ENCODE measurements at regions not wholly inside any gene's neighbourhood (a gene's known extent, or its start where the extent isn't known, plus 50 kb on each side); places are given as distances from the start of the nearest gene placed in this dataset.

DNA sequence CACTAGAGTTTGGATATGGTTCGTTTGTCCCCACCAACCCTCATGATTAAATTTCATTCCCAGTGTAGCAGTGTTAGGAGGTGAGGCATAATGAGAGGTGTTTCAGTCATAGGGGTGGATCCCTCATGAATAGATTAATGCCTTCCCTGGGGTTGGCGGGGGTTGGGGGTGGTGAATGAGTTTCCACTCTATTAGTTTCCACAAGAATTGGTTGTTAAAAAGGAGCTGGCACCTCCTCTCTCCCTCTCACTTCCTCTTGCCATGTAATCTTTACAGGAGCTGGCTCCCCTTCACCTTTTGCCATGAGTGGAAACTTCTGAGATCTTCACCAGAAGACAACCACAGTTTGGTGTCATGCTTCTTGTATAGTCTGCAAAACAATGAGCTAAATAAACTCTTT, 333.7 kb downstream of the ENC1 start:
- ChIA-PET CTCF (no interaction called here), POLR2A (no interaction called here)
- H3K4me3 Mint-ChIP-seq: no peak overlapping the region

DNA sequence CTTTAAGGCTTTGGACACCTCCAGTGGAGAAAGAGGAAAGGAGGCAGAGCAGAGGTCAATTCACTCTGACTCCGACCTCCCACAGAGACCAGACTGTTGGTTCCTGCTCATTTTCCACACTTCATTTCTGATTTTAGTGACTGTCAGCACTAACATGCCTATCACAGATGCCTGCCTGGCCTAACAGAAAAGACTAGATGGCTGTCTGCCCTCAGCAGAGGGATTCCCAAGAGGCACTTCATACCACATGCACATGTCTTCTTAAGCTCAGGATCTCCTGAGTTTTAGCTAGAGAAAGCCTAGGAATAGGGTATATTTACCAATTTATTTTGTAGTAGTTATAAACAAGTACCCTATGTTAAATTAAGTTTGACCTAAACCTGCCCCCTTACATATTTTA, 336.0 kb downstream of the ENC1 start:
- no peak for DNase-seq
- ATAC-seq: no peak
- H3K4me1 ChIP-seq (ENCODE audit: control insufficient read depth in 2 of 2, insufficient read depth in 2 of 2, low read length in 2 of 2): no peaks in the 10 kb centered on the region
- H3K27me3 ChIP-seq (ENCODE audit: control insufficient read depth in 2 of 2, insufficient read depth in 2 of 2, low read length in 2 of 2): no peaks in the 10 kb centered on the region
- CTCF ChIA-PET: no interaction called here
- Mint-ChIP-seq H3K36me3 (no peaks in the 10 kb centered on the region), H3K27me3 (peaks cover 0 to 5% (median 2%) of the 10 kb centered on the region in 5 donors), H3K4me3 (no peak overlapping the region), H3K4me1 (no peaks in the 10 kb centered on the region), H3K27ac (no peak overlapping the region), H3K9me3 (peaks cover 0 to 2% (median 0%) of the 10 kb centered on the region in 11 donors)
- no peak overlapping the region for H3K27ac ChIP-seq (ENCODE audit: low read depth, low read length)
- H3K4me3 ChIP-seq (ENCODE audit: low read length): no peak overlapping the region
- intact Hi-C loops (cut with micrococcal nuclease): no loop called here
- H3K36me3 ChIP-seq (ENCODE audit: control insufficient read depth in 2 of 3, insufficient read depth in 3 of 3, low read length in 3 of 3): no peaks in the 10 kb centered on the region
- POLR2A ChIA-PET: no interaction called here
- no peaks in the 10 kb centered on the region for H3K9me3 ChIP-seq (ENCODE audit: control insufficient read depth in 2 of 3, low read length in 3 of 3)

More for the DNA sequence above, 333.7 kb downstream of the ENC1 start:
- intact Hi-C loops (cut with micrococcal nuclease): no loop called here
- Mint-ChIP-seq H3K9me3 (no peaks in the 10 kb centered on the region), H3K27ac (no peak overlapping the region), H3K4me1 (no peaks in the 10 kb centered on the region), H3K36me3 (no peaks in the 10 kb centered on the region), H3K27me3 (peaks cover 0 to 14% (median 6%) of the 10 kb centered on the region in 5 donors)
- DNase-seq (no peak), ATAC-seq (no peak)
- H3K36me3 ChIP-seq (ENCODE audit: control insufficient read depth in 2 of 3, insufficient read depth in 3 of 3, low read length in 3 of 3): no peaks in the 10 kb centered on the region
- H3K27me3 ChIP-seq (ENCODE audit: control insufficient read depth in 2 of 2, insufficient read depth in 2 of 2, low read length in 2 of 2): no peaks in the 10 kb centered on the region
- H3K9me3 ChIP-seq (ENCODE audit: control insufficient read depth in 2 of 3, low read length in 3 of 3): no peaks in the 10 kb centered on the region
- no peak overlapping the region for H3K27ac ChIP-seq (ENCODE audit: low read depth, low read length)
- no peaks in the 10 kb centered on the region for H3K4me1 ChIP-seq (ENCODE audit: control insufficient read depth in 2 of 2, insufficient read depth in 2 of 2, low read length in 2 of 2)
- no peak overlapping the region for H3K4me3 ChIP-seq (ENCODE audit: low read length)

DNA sequence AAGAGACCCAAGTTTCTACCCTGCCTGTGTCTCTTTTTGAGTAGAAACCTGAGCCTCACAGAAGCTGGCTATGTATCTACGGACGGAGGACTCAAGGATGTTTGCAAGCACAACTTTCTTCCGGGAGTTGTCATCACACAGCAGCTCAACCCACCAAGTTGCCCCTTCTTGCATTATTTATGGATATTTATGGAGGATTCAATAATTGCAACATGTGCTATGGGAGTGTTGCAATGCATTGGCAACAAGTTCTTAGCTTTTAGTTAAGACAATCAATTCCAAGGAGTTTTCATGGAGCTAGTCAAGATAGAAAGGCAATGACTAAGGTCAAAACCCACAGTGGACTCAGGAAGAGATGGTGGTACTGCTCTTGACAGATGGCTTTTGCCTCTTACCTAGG, 336.9 kb downstream of the ENC1 start:
- no peak overlapping the region for H3K4me3 ChIP-seq (ENCODE audit: low read length)
- H3K36me3 ChIP-seq (ENCODE audit: control insufficient read depth in 2 of 3, insufficient read depth in 3 of 3, low read length in 3 of 3): no peaks in the 10 kb centered on the region
- no peak overlapping the region for H3K4me3 Mint-ChIP-seq
- DNase-seq (no peak), ATAC-seq (no peak)
- no peaks in the 10 kb centered on the region for H3K36me3 Mint-ChIP-seq
- H3K27ac Mint-ChIP-seq: no peak overlapping the region
- no peak overlapping the region for H3K27ac ChIP-seq (ENCODE audit: low read depth, low read length)
- H3K9me3 Mint-ChIP-seq: peaks cover 0 to 2% (median 0%) of the 10 kb centered on the region in 11 donors
- ChIA-PET POLR2A (no interaction called here), CTCF (interaction anchor here (0.6 kb wide), 1 partner anchor 397 kb away, joined by 3 read pairs; no protein-coding TSS in a partner anchor)
- no peaks in the 10 kb centered on the region for H3K9me3 ChIP-seq (ENCODE audit: control insufficient read depth in 2 of 3, low read length in 3 of 3)
- intact Hi-C loops (cut with micrococcal nuclease): no loop called here
- no peaks in the 10 kb centered on the region for H3K27me3 ChIP-seq (ENCODE audit: control insufficient read depth in 2 of 2, insufficient read depth in 2 of 2, low read length in 2 of 2)
- H3K4me1 ChIP-seq (ENCODE audit: control insufficient read depth in 2 of 2, insufficient read depth in 2 of 2, low read length in 2 of 2): no peaks in the 10 kb centered on the region
- no peaks in the 10 kb centered on the region for H3K4me1 Mint-ChIP-seq
- H3K27me3 Mint-ChIP-seq: peaks cover 0 to 5% (median 0%) of the 10 kb centered on the region in 5 donors

DNA sequence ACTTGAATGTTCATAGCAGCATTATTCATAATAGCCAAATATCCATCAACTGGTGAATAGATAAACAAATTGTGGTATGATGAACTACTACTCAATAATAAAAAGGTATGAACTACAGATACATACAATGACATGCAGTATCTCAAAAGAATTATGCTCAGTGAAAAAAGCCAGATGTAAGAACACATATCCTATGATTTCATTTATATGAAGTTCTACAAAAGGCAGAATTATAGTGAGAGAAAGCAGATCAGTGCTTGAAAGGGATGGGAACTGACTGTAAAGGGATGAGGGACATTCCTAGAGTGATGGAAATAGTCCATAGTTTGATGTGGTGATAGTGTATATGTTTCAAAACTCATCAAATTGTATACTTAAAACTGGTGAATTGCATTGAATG, 339.0 kb downstream of the ENC1 start:
- Mint-ChIP-seq H3K4me3 (no peak overlapping the region), H3K9me3 (peaks cover 0 to 2% (median 0%) of the 10 kb centered on the region in 11 donors), H3K27me3 (peaks cover 0 to 5% (median 4%) of the 10 kb centered on the region in 5 donors), H3K36me3 (no peaks in the 10 kb centered on the region), H3K4me1 (no peaks in the 10 kb centered on the region), H3K27ac (no peak overlapping the region)
- Histone ChIP-seq H3K27me3 (ENCODE audit: control insufficient read depth in 2 of 2, insufficient read depth in 2 of 2, low read length in 2 of 2) (no peaks in the 10 kb centered on the region), H3K9me3 (ENCODE audit: control insufficient read depth in 2 of 3, low read length in 3 of 3) (no peaks in the 10 kb centered on the region), H3K4me1 (ENCODE audit: control insufficient read depth in 2 of 2, insufficient read depth in 2 of 2, low read length in 2 of 2) (no peaks in the 10 kb centered on the region), H3K4me3 (ENCODE audit: low read length) (no peak overlapping the region), H3K36me3 (ENCODE audit: control insufficient read depth in 2 of 3, insufficient read depth in 3 of 3, low read length in 3 of 3) (no peaks in the 10 kb centered on the region), H3K27ac (ENCODE audit: low read depth, low read length) (no peak overlapping the region)
- ATAC-seq: no peak
- intact Hi-C loops (cut with micrococcal nuclease): no loop called here
- ChIA-PET POLR2A (no interaction called here), CTCF (no interaction called here)
- DNase-seq: no peak

DNA sequence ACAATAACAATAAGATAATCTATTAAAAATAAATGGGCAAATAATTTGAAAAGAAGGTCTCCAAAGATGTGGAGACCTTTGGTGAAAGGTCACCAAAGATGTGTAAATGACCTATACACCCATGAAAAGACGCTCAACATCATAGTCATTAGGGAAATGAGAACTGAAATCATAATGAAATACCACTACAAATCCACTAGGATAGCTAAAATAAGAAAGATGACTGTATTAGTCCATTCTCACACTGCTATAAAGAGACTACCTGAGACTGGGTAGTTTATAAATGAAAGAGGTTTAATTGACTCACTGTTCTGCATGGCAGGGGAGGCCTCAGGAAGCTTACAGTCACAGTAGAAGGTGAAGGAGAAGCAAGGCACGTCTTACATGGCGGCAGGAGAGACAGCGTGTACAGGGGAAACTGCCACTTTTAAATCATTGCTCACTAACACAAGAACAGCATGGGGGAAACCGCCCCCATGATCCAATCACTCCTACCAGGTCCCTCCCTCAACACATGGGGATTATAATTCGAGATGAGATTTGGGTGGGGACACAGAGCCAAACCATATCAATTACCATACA, 339.6 kb downstream of the ENC1 start:
- intact Hi-C loops (cut with micrococcal nuclease): no loop called here
- Mint-ChIP-seq H3K36me3 (no peaks in the 10 kb centered on the region), H3K4me3 (no peak overlapping the region)

DNA sequence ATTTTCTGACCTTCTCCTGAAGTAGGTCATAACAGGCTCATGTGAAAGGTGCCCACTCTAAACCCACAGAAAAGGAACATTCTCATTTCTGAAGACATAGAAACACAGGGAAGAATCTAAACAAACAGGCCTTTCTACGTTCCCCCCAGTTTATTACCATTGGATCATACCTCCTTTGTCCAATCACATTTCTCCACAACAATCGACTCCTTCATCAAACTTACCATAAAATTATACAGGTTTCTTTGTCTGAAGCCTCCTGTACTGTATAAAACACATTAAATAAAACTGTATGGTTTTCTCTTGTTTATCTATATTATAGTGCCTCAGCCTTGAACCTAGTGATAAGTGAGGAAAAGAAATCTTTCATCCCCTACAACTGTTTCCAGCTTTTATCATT, 340.7 kb downstream of the ENC1 start:
- no peaks in the 10 kb centered on the region for H3K27me3 ChIP-seq (ENCODE audit: control insufficient read depth in 2 of 2, insufficient read depth in 2 of 2, low read length in 2 of 2)
- no peaks in the 10 kb centered on the region for H3K9me3 ChIP-seq (ENCODE audit: control insufficient read depth in 2 of 3, low read length in 3 of 3)
- intact Hi-C loops (cut with micrococcal nuclease): loop anchor here in 1 of 2 donors (10.0 kb wide), 1 partner anchor 345 kb away; the partner anchor contains the start of gene ENC1
- H3K27ac ChIP-seq (ENCODE audit: low read depth, low read length): no peak overlapping the region
- Mint-ChIP-seq H3K27me3 (peaks cover 0 to 5% (median 4%) of the 10 kb centered on the region in 5 donors), H3K4me1 (no peaks in the 10 kb centered on the region), H3K36me3 (no peaks in the 10 kb centered on the region), H3K9me3 (peaks cover 0 to 2% (median 0%) of the 10 kb centered on the region in 11 donors), H3K27ac (no peak overlapping the region), H3K4me3 (no peak overlapping the region)
- no peaks in the 10 kb centered on the region for H3K36me3 ChIP-seq (ENCODE audit: control insufficient read depth in 2 of 3, insufficient read depth in 3 of 3, low read length in 3 of 3)
- ATAC-seq (no peak), DNase-seq (no peak)
- ChIA-PET POLR2A (no interaction called here), CTCF (no interaction called here)
- H3K4me3 ChIP-seq (ENCODE audit: low read length): no peak overlapping the region
- H3K4me1 ChIP-seq (ENCODE audit: control insufficient read depth in 2 of 2, insufficient read depth in 2 of 2, low read length in 2 of 2): no peaks in the 10 kb centered on the region

More for the DNA sequence above, 339.6 kb downstream of the ENC1 start:
- Mint-ChIP-seq H3K27me3 (peaks cover 0 to 5% (median 4%) of the 10 kb centered on the region in 5 donors), H3K9me3 (peaks cover 0 to 2% (median 0%) of the 10 kb centered on the region in 11 donors), H3K27ac (no peak overlapping the region), H3K4me1 (no peaks in the 10 kb centered on the region)
- ChIA-PET POLR2A (no interaction called here), CTCF (no interaction called here)
- H3K9me3 ChIP-seq (ENCODE audit: control insufficient read depth in 2 of 3, low read length in 3 of 3): no peaks in the 10 kb centered on the region
- no peak overlapping the region for H3K4me3 ChIP-seq (ENCODE audit: low read length)
- H3K4me1 ChIP-seq (ENCODE audit: control insufficient read depth in 2 of 2, insufficient read depth in 2 of 2, low read length in 2 of 2): no peaks in the 10 kb centered on the region
- no peaks in the 10 kb centered on the region for H3K27me3 ChIP-seq (ENCODE audit: control insufficient read depth in 2 of 2, insufficient read depth in 2 of 2, low read length in 2 of 2)
- no peaks in the 10 kb centered on the region for H3K36me3 ChIP-seq (ENCODE audit: control insufficient read depth in 2 of 3, insufficient read depth in 3 of 3, low read length in 3 of 3)
- DNase-seq (no peak), ATAC-seq (no peak)
- no peak overlapping the region for H3K27ac ChIP-seq (ENCODE audit: low read depth, low read length)

DNA sequence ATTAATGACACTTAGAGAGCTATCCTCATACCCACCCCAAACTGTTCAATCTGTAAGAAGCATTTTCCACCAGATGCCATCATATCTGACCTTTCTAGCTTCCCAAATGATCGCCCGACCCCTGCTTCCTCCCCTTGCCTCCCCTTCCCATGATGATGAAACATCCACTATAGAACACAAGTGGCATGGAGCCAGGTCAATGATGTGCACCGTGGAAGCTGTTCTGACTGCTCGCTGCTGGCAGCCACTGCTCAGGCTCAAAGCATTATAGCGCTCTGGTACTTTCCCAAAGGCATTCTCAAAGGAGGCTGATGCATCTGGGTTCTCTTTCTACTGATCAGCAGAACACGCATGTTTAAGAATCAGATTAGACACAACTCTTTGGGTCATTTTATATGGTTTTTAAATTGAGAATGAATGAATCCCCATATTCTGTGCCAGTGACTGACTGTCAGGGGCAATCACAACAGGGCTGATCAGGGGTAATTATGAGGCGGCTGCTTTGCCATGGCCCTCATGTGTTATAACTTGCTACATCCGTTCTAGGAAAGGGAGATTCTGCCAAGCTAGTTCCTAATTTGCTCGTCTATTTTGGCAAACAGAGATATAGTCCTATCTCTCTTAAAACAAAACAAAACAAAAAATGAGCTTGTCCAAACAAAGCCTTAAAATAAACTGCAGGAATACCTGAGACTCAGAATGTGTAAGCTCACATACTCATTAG, 343.7 kb downstream of the ENC1 start:
- H3K4me3 ChIP-seq (ENCODE audit: low read length): no peak overlapping the region
- Mint-ChIP-seq H3K27ac (no peak overlapping the region), H3K36me3 (no peaks in the 10 kb centered on the region), H3K4me3 (no peak overlapping the region), H3K9me3 (peaks cover 0 to 2% (median 0%) of the 10 kb centered on the region in 11 donors), H3K4me1 (no peaks in the 10 kb centered on the region), H3K27me3 (peaks cover 0 to 8% (median 4%) of the 10 kb centered on the region in 5 donors)
- no peak for ATAC-seq
- intact Hi-C loops (cut with micrococcal nuclease): loop anchor here in 1 of 2 donors (10.0 kb wide), 1 partner anchor 348 kb away; the partner anchor contains the start of gene ENC1
- H3K9me3 ChIP-seq (ENCODE audit: control insufficient read depth in 2 of 3, low read length in 3 of 3): no peaks in the 10 kb centered on the region
- DNase-seq: no peak
- ChIA-PET CTCF (no interaction called here), POLR2A (no interaction called here)
- no peaks in the 10 kb centered on the region for H3K36me3 ChIP-seq (ENCODE audit: control insufficient read depth in 2 of 3, insufficient read depth in 3 of 3, low read length in 3 of 3)
- H3K4me1 ChIP-seq (ENCODE audit: control insufficient read depth in 2 of 2, insufficient read depth in 2 of 2, low read length in 2 of 2): no peaks in the 10 kb centered on the region
- H3K27ac ChIP-seq (ENCODE audit: low read depth, low read length): no peak overlapping the region
- no peaks in the 10 kb centered on the region for H3K27me3 ChIP-seq (ENCODE audit: control insufficient read depth in 2 of 2, insufficient read depth in 2 of 2, low read length in 2 of 2)
